OCI-LY3 (cell line): ENCODE measurements at regions not wholly inside any gene's neighbourhood (a gene's known extent, or its start where the extent isn't known, plus 50 kb on each side); places are given as distances from the start of the nearest gene placed in this dataset.

Source experiments
- H2AFZ ChIP-seq: fragments of 200-600, 300-600 bp; shearing (Covaris generic); 2 replicates; pipeline ENCODE4 v1.6.0; 2014; ENCODE audit warnings: antibody characterized with exemption, low read depth, low read length
- H3K27ac ChIP-seq: fragments of 200-600, 300-600 bp; sonication (generic); 2 replicates; pipeline ENCODE4 v1.5.1; 2014; ENCODE audit warnings: mild to moderate bottlenecking, low read length, moderate library complexity, mixed read lengths
- H3K27me3 ChIP-seq: fragments of 200-600, 300-600 bp; sonication (generic); 2 replicates; pipeline ENCODE4 v1.6.1; 2014; ENCODE audit warnings: low read depth, low read length, mixed read lengths
- H3K36me3 ChIP-seq: fragments of 200-600, 300-600 bp; sonication (generic); replicated peaks from 2 replicates; pipeline ENCODE3; 2014; ENCODE audit warnings: low read depth, low read length, mixed read lengths
- H3K4me1 ChIP-seq: fragments of 300-600, 200-600 bp; sonication (generic); 2 replicates; pipeline ENCODE4 v1.6.1; 2014; ENCODE audit warnings: low read length, mixed read lengths
- H3K4me2 ChIP-seq: fragments of 200-600, 300-600 bp; sonication (generic); 2 replicates; pipeline ENCODE4 v1.6.1; 2014; ENCODE audit warnings: low read length, mixed read lengths
- H3K4me3 ChIP-seq: fragments of 300-600, 200-600 bp; sonication (generic); 2 replicates; pipeline ENCODE4 v1.5.1; 2014; ENCODE audit warnings: antibody characterized with exemption, mild to moderate bottlenecking, low read length, moderate library complexity
- H3K79me2 ChIP-seq: fragments of 300-600, 200-600 bp; shearing (Covaris generic); 2 replicates; pipeline ENCODE4 v1.6.1; 2014; ENCODE audit warnings: mild to moderate bottlenecking, low read length, mixed read lengths
- H3K9ac ChIP-seq: fragments of 300-600, 200-600 bp; shearing (Covaris generic); 2 replicates; pipeline ENCODE4 v1.6.0; 2014; ENCODE audit warnings: mild to moderate bottlenecking, low read length, moderate library complexity
- H3K9me3 ChIP-seq: fragments of 200-600, 300-600 bp; shearing (Covaris generic); 2 replicates; pipeline ENCODE4 v1.6.1; 2014; ENCODE audit warnings: low read length, mixed read lengths; ENCODE audit not compliant: insufficient read depth
- H4K20me1 ChIP-seq: fragments of 200-600, 300-600 bp; sonication (generic); 2 replicates; pipeline ENCODE4 v1.6.1; 2016; ENCODE audit warnings: low read length, mixed read lengths; ENCODE audit not compliant: insufficient read depth
- EZH2phosphoT487 ChIP-seq: fragments of 200-600 bp; shearing (Covaris generic); IDR thresholded peaks from 2 replicates; pipeline ENCODE4 v1.6.1; 2018; ENCODE audit warnings: antibody characterized with exemption, mixed run types, low read depth
- TF ChIP-seq, protein P1 (sequence below): fragments of 200-600, 300-600 bp; sonication (generic); IDR thresholded peaks from 2 replicates; pipeline ENCODE4 v1.5.1; 2014; ENCODE audit warnings: antibody characterized with exemption, low read length, low read depth

DNA sequence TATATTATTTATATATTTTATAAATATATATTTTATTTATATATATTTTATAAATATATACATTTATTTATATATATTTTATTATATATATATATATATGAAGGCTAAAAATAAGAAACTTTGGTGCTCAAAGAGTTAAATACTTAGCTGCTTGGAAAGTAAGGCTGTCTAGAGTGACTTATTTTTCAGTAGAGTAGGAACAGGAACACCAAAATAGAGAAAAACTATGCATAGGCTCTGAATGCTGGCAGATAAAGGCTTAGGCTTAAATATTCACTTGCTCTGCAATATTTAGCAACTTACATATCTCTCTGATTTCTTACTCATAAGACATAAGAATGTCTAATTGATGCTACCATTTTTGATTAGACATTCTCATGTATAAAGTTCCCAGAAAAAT, 991.2 kb downstream of the VRK1 start:
- Histone ChIP-seq H3K27me3 (peaks cover 5% of the 10 kb centered on the region; the same call in 1 of the 2 replicates), H3K79me2 (no peaks in the 10 kb centered on the region), H2AFZ (no peak overlapping the region), H3K36me3 (no peaks in the 10 kb centered on the region), H3K4me2 (no peak overlapping the region), H3K4me3 (no peak overlapping the region), H3K4me1 (no peaks in the 10 kb centered on the region), H3K9me3 (no peaks in the 10 kb centered on the region), H4K20me1 (no peaks in the 10 kb centered on the region), H3K27ac (no peak overlapping the region), H3K9ac (no peak overlapping the region)
- TF ChIP-seq, protein P1, sequence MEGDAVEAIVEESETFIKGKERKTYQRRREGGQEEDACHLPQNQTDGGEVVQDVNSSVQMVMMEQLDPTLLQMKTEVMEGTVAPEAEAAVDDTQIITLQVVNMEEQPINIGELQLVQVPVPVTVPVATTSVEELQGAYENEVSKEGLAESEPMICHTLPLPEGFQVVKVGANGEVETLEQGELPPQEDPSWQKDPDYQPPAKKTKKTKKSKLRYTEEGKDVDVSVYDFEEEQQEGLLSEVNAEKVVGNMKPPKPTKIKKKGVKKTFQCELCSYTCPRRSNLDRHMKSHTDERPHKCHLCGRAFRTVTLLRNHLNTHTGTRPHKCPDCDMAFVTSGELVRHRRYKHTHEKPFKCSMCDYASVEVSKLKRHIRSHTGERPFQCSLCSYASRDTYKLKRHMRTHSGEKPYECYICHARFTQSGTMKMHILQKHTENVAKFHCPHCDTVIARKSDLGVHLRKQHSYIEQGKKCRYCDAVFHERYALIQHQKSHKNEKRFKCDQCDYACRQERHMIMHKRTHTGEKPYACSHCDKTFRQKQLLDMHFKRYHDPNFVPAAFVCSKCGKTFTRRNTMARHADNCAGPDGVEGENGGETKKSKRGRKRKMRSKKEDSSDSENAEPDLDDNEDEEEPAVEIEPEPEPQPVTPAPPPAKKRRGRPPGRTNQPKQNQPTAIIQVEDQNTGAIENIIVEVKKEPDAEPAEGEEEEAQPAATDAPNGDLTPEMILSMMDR: no peak
- no peak for TF ChIP-seq EZH2phosphoT487

DNA sequence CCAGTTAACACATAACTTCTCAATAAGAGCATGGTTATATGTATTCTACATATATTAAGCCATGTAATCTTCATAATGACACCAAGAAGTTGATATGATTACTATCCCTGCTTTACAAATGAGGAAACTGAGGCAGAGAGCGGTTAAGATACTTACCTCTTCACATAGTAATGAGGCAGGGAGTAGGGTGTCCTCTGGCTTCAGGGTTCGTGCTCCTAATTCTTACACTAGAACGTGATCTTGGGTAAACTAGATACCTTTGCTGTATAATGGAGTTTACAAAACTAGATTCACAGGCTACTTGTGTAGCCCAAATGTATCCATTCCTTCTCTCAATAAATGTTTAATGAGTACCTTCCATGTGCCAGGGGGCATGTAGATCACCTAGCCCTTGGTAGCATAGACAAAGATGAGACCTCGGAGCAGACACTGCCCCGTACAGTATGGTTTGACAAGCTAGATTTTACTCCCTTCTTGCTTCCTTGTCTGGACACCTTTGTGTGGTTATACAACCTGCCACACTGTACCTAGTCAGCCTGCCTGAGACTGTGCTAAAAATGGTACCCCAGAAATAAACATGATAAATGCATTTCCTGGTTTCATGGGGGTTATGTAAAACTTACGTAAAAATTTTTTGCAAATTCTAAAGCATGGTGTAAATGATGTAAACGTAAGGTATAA, 991.8 kb downstream of the VRK1 start:
- Histone ChIP-seq H4K20me1 (no peaks in the 10 kb centered on the region), H3K27ac (no peak overlapping the region), H3K36me3 (no peaks in the 10 kb centered on the region), H3K27me3 (peaks cover 5% of the 10 kb centered on the region; the same call in 1 of the 2 replicates), H3K79me2 (no peaks in the 10 kb centered on the region), H2AFZ (no peak overlapping the region), H3K4me3 (no peak overlapping the region), H3K4me1 (no peaks in the 10 kb centered on the region), H3K9me3 (no peaks in the 10 kb centered on the region), H3K9ac (no peak overlapping the region), H3K4me2 (no peak overlapping the region)
- no peak for TF ChIP-seq EZH2phosphoT487
- TF ChIP-seq, protein P1: no peak

DNA sequence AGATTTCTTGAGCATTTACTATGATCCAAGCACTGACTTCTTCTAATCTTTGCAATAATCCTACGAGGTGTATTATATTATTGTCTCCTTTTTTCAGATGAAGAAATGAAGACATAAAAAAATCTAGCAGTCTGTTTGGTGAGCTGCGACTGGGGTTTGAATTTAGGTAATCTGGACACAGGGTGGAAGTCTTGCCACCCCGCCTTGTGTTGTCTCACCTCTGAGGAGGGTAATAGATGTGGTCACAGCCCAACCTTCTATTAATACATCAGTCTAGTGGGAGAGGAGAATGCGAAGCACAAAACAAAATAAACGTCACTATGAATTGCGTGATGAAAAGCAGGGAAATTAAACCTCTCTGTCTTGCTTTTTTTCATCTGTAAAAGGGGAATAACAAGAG, 993.9 kb downstream of the VRK1 start:
- TF ChIP-seq EZH2phosphoT487: no peak
- TF ChIP-seq, protein P1: no peak

DNA sequence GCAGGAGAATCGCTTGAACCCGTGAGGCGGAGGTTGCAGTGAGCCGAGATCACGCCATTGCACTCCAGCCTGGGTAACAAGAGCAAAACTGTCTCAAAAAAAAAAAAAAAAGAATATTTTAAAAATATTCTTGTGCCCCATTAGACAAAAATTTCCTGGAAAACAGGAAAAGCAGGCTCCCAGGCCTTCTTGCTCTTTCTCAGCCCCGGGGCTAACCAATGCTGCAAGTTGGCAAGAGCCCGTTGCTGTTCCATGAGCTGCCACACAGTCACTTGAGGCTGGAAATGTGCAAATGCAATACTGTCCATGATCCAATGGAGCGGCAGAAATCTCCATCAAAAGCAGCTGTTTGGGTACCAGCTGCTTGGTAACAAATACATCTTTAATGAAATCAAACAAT, 994.7 kb downstream of the VRK1 start:
- TF ChIP-seq, protein P1: no peak
- no peak for TF ChIP-seq EZH2phosphoT487
- H4K20me1 ChIP-seq: no peaks in the 10 kb centered on the region
- peaks cover 5% of the 10 kb centered on the region; the same call in 1 of the 2 replicates for H3K27me3 ChIP-seq
- no peak overlapping the region for H3K9ac ChIP-seq
- H3K9me3 ChIP-seq: no peaks in the 10 kb centered on the region
- no peak overlapping the region for H3K27ac ChIP-seq
- no peak overlapping the region for H2AFZ ChIP-seq
- H3K79me2 ChIP-seq: no peaks in the 10 kb centered on the region
- H3K4me3 ChIP-seq: no peak overlapping the region
- H3K36me3 ChIP-seq: no peaks in the 10 kb centered on the region
- no peak overlapping the region for H3K4me2 ChIP-seq
- H3K4me1 ChIP-seq: no peaks in the 10 kb centered on the region

More for the DNA sequence above, 993.9 kb downstream of the VRK1 start:
- no peaks in the 10 kb centered on the region for H3K4me1 ChIP-seq
- H3K9ac ChIP-seq: no peak overlapping the region
- H3K9me3 ChIP-seq: no peaks in the 10 kb centered on the region
- no peak overlapping the region for H3K27ac ChIP-seq
- H3K27me3 ChIP-seq: peaks cover 5% of the 10 kb centered on the region; the same call in 1 of the 2 replicates
- H3K4me3 ChIP-seq: no peak overlapping the region
- H4K20me1 ChIP-seq: no peaks in the 10 kb centered on the region
- H3K79me2 ChIP-seq: no peaks in the 10 kb centered on the region
- no peak overlapping the region for H3K4me2 ChIP-seq
- H2AFZ ChIP-seq: no peak overlapping the region
- H3K36me3 ChIP-seq: no peaks in the 10 kb centered on the region
